ENCODE measurements at regions not wholly inside any gene's neighbourhood (a gene's known extent, or its start where the extent isn't known, plus 50 kb on each side); places are given as distances from the start of the nearest gene placed in this dataset.

- no peak for TF ChIP-seq CTCF (IDR thresholded peaks at IDR 0.05; ENCODE audit: low read depth, low read length)
- no peak for TF ChIP-seq EZH2phosphoT487 (IDR thresholded peaks at IDR 0.05; ENCODE audit: low read depth)
Measured at GRCh38 chr4:154691229-154691628, 52.6 kb upstream of the LRAT start.
